GM21390 (cell line): ENCODE measurements at regions not wholly inside any gene's neighbourhood (a gene's known extent, or its start where the extent isn't known, plus 50 kb on each side); places are given as distances from the start of the nearest gene placed in this dataset.
"Not testable (repeated sequence)": the region's sequence is repeated elsewhere in the genome, so short reads cannot be mapped to it uniquely, and the experiment has no call there.

Source experiments
- ATAC-seq: cut with Tn5 transposase; IDR thresholded peaks from one replicate; pipeline ENCODE4 v1.9.1; 2021; ENCODE audit not compliant: unreplicated experiment

- ATAC-seq: no peak
Observed at GRCh38 chr2:18991177-18992168, 366.9 kb downstream of the OSR1 start.

- no peak for ATAC-seq
Observed at GRCh38 chr2:18988631-18989232, 369.7 kb downstream of the OSR1 start.

GRCh38 chr2:18987592-18988073, 370.8 kb downstream of the OSR1 start:
- ATAC-seq: no peak

DNA sequence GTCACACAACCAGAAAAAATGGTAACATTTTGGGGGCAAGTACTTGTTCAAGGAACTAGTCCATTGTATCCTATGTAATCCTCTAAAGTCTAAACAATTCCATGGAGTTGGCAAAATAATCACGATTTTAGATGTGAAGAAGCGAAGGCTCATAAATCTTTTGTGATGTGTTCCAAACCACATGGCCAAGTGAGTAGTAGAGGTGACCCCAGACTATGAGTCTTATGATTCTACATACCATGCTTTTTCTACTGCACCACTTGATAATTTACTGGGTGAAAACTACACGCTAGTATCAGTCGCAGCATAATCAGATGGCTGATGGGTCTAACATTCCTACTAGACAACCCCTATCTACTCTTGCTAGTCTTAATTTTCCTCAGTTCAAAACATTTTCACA, 371.4 kb downstream of the OSR1 start:
- ATAC-seq: no peak

DNA sequence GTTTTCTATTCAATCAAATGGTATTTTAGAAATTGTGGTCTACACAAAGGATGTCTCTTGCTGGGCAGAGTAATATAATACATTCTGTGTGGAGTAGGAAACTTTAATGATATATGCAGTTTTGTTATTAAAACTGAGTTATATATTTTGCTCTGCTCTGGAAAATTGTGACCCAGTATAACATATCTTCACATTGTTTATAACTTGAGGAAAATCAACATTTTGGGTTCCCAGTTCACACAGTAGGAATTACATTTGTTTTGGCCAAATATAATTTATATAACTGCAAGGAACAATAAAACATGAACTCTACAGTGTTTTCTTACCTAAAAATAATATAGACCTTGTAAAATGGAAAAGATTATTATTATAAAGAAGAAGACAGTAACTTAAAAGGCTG, 372.4 kb downstream of the OSR1 start:
- no peak for ATAC-seq

GRCh38 chr2:18980786-18981430, 377.5 kb downstream of the OSR1 start:
- no peak for ATAC-seq

GRCh38 chr2:18980104-18980785, 378.2 kb downstream of the OSR1 start:
- ATAC-seq: no peak

- ATAC-seq: no peak
Observed at GRCh38 chr2:18977409-18977808, 381.0 kb downstream of the OSR1 start.

GRCh38 chr2:18976168-18976961, 382.1 kb downstream of the OSR1 start:
- peak; percentile 77 for ATAC-seq

- ATAC-seq: no peak
Observed at GRCh38 chr2:18975506-18976167, 382.8 kb downstream of the OSR1 start.

DNA sequence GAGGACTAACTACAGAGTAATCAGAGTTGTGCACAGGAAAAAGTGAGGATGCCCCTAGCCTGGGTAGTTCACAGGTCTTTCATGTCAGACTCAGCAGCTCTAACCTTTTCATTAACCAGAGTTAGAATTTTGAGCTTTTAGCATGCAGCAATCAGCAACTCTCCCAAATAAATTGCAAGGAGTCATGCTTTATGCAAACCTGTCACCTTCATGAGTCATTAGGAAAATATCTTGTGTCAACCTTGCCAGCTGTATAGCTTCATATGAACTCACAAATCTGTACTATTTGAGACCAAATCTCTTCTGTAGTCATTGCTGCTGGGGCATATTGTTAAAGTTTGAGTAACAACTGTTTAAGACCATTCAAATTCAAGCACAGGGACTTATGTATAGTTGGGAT, 382.3 kb upstream of the NT5C1B start:
- no peak for ATAC-seq

DNA sequence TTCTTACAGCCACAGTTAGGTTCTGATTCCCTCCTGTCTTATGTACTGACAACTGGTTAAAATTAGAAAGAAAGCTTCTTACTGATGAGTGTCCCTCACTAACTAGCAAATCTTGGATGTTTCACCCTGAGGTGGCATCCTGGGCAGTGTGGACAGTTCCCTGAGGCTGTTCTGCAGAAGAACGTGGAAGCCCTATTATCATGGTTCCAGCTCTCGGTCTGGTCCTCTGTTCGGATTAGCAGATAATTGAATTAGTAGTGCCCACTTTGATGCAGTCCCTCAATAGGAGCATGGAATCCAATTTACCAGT, 381.7 kb upstream of the NT5C1B start:
- no peak for ATAC-seq

DNA sequence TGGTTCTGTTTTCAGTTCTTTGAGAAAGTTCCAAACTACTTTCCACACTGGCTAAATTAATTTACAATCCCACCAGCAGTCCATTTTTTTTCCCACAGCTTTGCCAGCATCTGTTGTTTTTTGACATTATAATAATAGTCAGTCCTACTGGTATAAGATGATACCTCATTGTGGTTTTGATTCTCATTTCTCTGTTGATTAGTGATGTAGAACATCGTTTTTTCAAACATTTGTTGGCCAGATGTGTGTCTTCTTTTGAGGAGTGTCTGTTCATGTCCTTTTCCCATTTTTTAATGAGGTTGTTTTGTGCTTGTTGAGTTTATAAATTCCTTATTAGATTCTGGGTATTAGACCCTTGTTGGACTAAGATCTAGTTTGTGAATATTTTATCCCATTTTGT, 376.8 kb upstream of the NT5C1B start:
- no peak for ATAC-seq

DNA sequence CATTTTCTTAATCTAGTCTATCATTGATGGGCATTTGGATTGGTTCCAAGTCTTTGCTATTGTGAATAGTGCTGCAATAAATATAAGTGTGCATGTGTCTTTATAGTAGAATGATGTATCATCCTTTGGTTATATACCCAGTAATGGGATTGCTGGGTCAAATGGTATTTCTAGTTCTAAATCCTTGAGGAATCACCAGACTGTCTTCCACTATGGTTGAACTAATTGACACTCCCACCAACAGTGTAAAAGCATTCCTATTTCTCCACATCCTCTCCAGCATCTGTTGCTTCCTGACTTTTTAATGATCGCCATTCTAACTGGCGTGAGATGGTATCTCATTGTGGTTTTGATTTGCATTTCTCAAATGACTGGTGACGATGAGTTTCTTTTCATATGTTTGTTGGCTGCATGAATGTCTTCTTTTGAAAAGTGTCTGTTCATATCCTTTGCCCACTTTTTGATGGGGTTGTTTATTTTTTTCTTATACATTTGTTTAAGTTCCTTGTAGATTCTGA, 374.4 kb upstream of the NT5C1B start:
- not testable (repeated sequence) for ATAC-seq

GRCh38 chr2:18961991-18962421, 372.6 kb upstream of the NT5C1B start:
- no peak for ATAC-seq

DNA sequence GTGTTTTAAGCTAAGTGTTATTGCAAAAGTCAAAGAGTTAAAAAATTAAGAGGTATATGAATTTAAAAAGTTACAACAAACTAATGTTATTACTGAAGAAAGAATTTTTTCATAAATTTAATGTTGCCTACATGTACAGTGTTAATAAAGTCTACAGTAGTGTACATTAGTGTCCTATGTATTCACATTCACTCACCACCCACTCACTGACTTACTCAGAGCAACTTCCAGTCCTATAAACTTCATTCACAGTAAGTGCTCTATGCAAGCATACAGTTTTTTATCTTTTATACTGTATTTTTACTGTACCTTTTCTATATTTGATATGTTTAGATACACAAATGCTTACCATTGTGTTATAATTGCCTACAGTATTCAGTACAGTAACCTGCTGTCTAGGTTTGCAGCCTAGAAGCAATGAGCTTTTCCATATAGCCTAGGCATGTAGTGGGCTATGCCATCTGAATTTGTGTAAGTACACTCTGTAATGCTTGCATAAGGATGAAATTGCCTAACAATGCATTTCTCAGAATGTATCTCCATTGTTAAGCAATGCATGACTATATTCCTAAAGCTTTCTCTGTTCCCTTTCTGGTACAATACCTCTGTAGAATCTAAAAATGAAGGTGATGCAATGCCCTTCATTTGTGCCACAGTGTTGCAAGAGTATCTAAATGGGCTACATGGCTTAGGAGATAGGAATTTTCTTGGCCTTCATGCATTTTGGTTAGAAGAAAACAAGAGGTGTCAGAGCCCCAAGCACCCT, 370.8 kb upstream of the NT5C1B start:
- ATAC-seq: no peak

DNA sequence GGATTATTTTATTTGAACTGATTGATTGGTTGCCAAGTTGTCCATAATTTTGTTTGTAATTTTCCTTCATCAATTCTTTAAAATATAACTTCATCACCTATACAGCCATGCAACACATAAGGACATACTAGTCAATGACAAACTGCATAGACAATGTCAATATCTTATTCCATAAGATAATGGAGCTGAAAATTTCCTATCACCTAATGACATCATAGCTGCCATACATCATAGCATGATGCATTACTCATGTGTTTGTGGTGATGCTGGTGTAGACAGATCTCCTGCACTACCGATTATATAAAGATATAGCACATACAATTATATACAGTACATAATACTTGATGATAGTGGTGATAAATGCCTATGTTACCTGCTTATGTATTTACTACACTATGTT, 369.8 kb upstream of the NT5C1B start:
- ATAC-seq: no peak

GRCh38 chr2:18957909-18958308, 368.5 kb upstream of the NT5C1B start:
- no peak for ATAC-seq

DNA sequence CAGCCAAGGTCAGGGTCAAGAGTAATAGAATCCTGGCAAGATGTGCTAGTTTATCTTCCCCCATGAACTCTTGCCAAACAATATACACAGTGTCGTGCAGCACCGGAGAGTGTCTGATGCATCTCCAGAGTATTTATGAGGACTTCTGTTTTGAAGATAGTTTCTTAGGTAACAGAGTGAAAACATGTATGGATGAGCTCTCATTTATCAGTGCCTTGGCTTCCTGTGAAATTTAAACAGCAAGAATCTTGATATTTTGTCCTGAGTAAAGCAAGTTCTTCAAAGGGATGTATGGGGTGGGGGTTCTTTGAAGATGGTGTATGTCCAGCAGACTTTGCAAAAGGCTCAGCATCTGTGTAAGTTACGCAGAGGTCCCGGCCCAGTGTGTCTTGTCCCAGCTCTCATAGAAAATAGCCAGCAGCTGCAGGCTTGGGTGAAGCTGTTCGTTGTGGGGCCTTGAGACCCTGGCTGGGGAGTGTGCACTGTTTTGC, 361.0 kb upstream of the NT5C1B start:
- no peak for ATAC-seq
